Neural cell (in vitro differentiated cells): ENCODE measurements at regions not wholly inside any gene's neighbourhood (a gene's known extent, or its start where the extent isn't known, plus 50 kb on each side); places are given as distances from the start of the nearest gene placed in this dataset.

Source experiments
- CTCF ChIP-seq: fragments of 450-650 bp; IDR thresholded peaks from 2 replicates; pipeline ENCODE4 v1.5.1; 2014; ENCODE audit warnings: antibody characterized with exemption, mild to moderate bottlenecking, moderate library complexity; ENCODE audit not compliant: poor library complexity, severe bottlenecking
- EP300 ChIP-seq: fragments of 450-650 bp; conservative IDR thresholded peaks from 2 replicates; pipeline ENCODE4 v1.6.1; 2014; ENCODE audit warnings: antibody characterized with exemption, mild to moderate bottlenecking, moderate library complexity; ENCODE audit not compliant: poor library complexity, severe bottlenecking
- EZH2 ChIP-seq: fragments of 200-600, 300-800 bp; shearing (Covaris generic), sonication (generic); IDR thresholded peaks from 2 replicates; pipeline ENCODE4 v1.6.1; 2014; ENCODE audit warnings: antibody characterized with exemption, low read length, borderline replicate concordance, mild to moderate bottlenecking; ENCODE audit not compliant: insufficient read depth, poor library complexity, severe bottlenecking
- MXI1 ChIP-seq: fragments of 450-650 bp; conservative IDR thresholded peaks from 2 replicates; pipeline ENCODE4 v1.6.1; 2014; ENCODE audit warnings: antibody characterized with exemption, mild to moderate bottlenecking; ENCODE audit not compliant: poor library complexity, severe bottlenecking
- POLR2AphosphoS5 ChIP-seq: IDR thresholded peaks from 2 replicates; pipeline ENCODE4 v1.6.1; 2012
- REST ChIP-seq: IDR thresholded peaks from 2 replicates; pipeline ENCODE4 v1.6.1; 2012; ENCODE audit warnings: borderline replicate concordance

- TF ChIP-seq EP300 (no peak), CTCF (no peak), REST (no peak), MXI1 (no peak), EZH2 (no peak), POLR2AphosphoS5 (no peak)
Observed at GRCh38 chr2:52070665-52071064, 1038.7 kb upstream of the NRXN1 start.
